ENCODE measurements at regions not wholly inside any gene's neighbourhood (a gene's known extent, or its start where the extent isn't known, plus 50 kb on each side); places are given as distances from the start of the nearest gene placed in this dataset.
"Not testable (repeated sequence)": the region's sequence is repeated elsewhere in the genome, so short reads cannot be mapped to it uniquely, and the experiment has no call there.

DNA sequence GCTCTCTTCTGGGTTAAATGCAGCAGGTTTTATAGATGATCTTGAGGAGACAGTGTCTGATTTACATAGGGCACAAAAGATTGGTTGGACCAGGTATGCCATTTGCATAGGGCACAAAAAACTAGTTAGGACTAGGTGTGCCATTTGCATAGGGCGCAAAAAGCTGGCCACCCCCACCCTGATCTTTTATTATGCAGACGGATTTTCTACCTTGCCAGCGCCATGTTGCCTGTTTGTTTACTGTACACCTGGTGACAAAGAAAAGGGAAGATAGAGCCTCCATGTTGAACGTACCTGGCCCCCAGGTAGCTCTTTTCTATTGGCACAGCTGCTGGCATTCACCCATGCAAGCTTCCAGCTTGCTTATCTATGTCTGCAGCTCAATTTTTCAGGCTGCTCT is 790.4 kb downstream of the TTLL7 start:
- TF ChIP-seq EP300 (IDR thresholded peaks at IDR 0.05; ENCODE audit: borderline replicate concordance in 1 of 2, control insufficient read depth in 1 of 2, low read depth in 2 of 2, low read length in 2 of 2); CEBPB (IDR thresholded peaks at IDR 0.05; ENCODE audit: borderline replicate concordance in 1 of 2, low read depth in 2 of 2, low read length in 2 of 2): not testable (repeated sequence)
- TF ChIP-seq, protein P1, sequence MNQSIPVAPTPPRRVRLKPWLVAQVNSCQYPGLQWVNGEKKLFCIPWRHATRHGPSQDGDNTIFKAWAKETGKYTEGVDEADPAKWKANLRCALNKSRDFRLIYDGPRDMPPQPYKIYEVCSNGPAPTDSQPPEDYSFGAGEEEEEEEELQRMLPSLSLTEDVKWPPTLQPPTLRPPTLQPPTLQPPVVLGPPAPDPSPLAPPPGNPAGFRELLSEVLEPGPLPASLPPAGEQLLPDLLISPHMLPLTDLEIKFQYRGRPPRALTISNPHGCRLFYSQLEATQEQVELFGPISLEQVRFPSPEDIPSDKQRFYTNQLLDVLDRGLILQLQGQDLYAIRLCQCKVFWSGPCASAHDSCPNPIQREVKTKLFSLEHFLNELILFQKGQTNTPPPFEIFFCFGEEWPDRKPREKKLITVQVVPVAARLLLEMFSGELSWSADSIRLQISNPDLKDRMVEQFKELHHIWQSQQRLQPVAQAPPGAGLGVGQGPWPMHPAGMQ (IDR thresholded peaks at IDR 0.05; ENCODE audit: borderline replicate concordance): not testable (repeated sequence)
